COR-L47 (cell line): ENCODE measurements at regions not wholly inside any gene's neighbourhood (a gene's known extent, or its start where the extent isn't known, plus 50 kb on each side); places are given as distances from the start of the nearest gene placed in this dataset.
A peak's percentile ranks its signal among the peaks of the same experiment; 100 is the strongest.

Source experiments
- DNase-seq: peaks from one replicate; lab custom pipeline; 2025; lab: John Stamatoyannopoulos, UW

- no peak for DNase-seq
Measured at GRCh38 chr21:41689289-41689583, 77.6 kb downstream of the RIPK4 start.

GRCh38 chr21:41687633-41688032 lies 79.2 kb downstream of the RIPK4 start:
- no peak for DNase-seq

GRCh38 chr21:41686664-41687063 lies 80.2 kb downstream of the RIPK4 start:
- DNase-seq, result no peak

- no peak for DNase-seq
Measured at GRCh38 chr21:41685511-41686149, 81.2 kb downstream of the RIPK4 start.

- no peak for DNase-seq
Measured at GRCh38 chr21:41684381-41685245, 82.2 kb downstream of the RIPK4 start.

GRCh38 chr21:41683815-41684214 lies 83.0 kb downstream of the RIPK4 start:
- DNase-seq, result no peak

GRCh38 chr21:41682719-41683179 lies 84.1 kb downstream of the RIPK4 start:
- no peak for DNase-seq

GRCh38 chr21:41681939-41682718 lies 84.7 kb downstream of the RIPK4 start:
- no peak for DNase-seq

- no peak for DNase-seq
Measured at GRCh38 chr21:41681348-41681801, 85.5 kb downstream of the RIPK4 start.

GRCh38 chr21:41680444-41681347 lies 86.2 kb downstream of the RIPK4 start:
- DNase-seq, result peak; percentile 40

GRCh38 chr21:41678924-41679318 lies 87.9 kb downstream of the RIPK4 start:
- DNase-seq, result peak; percentile 52

GRCh38 chr21:41678016-41678923 lies 88.6 kb downstream of the RIPK4 start:
- DNase-seq, result peak; percentile 66

GRCh38 chr21:41677671-41678015 lies 89.2 kb downstream of the RIPK4 start:
- peak; percentile 37 for DNase-seq

- DNase-seq, result no peak
Measured at GRCh38 chr21:41676198-41676597, 90.7 kb downstream of the RIPK4 start.

GRCh38 chr21:41675574-41675973 lies 91.3 kb downstream of the RIPK4 start:
- no peak for DNase-seq

GRCh38 chr21:41674402-41674801 lies 92.5 kb downstream of the RIPK4 start:
- DNase-seq, result no peak

- no peak for DNase-seq
Measured at GRCh38 chr21:41673596-41674335, 93.1 kb downstream of the RIPK4 start.

GRCh38 chr21:41673071-41673470 lies 93.8 kb downstream of the RIPK4 start:
- no peak for DNase-seq

- no peak for DNase-seq
Measured at GRCh38 chr21:41672543-41672915, 94.3 kb downstream of the RIPK4 start.
